GM08714 (cell line): ENCODE measurements at regions not wholly inside any gene's neighbourhood (a gene's known extent, or its start where the extent isn't known, plus 50 kb on each side); places are given as distances from the start of the nearest gene placed in this dataset.

ENCODE experiments used
- H3K4me3 ChIP-seq: fragments of 200-500 bp; sonication (Bioruptor generic); 2 replicates; pipeline ENCODE4 v1.5.1; 2014; ENCODE audit warnings: mild to moderate bottlenecking, low read length, inconsistent platforms
- ZNF274 ChIP-seq: IDR thresholded peaks from 2 replicates; pipeline ENCODE4 v1.6.1; 2012; ENCODE audit warnings: mild to moderate bottlenecking, low read depth, low read length

GRCh38 chr2:144695657-144696056 is 175.7 kb upstream of the ZEB2 start:
- TF ChIP-seq ZNF274: no peak
- no peak overlapping the region for H3K4me3 ChIP-seq

GRCh38 chr2:144694456-144694855 is 174.5 kb upstream of the ZEB2 start:
- TF ChIP-seq ZNF274: no peak
- H3K4me3 ChIP-seq: no peak overlapping the region

GRCh38 chr2:144693179-144693578 is 173.3 kb upstream of the ZEB2 start:
- TF ChIP-seq ZNF274: no peak
- no peak overlapping the region for H3K4me3 ChIP-seq

GRCh38 chr2:144692661-144693060 is 172.7 kb upstream of the ZEB2 start:
- TF ChIP-seq ZNF274: no peak

GRCh38 chr2:144690771-144691170 is 170.9 kb upstream of the ZEB2 start:
- TF ChIP-seq ZNF274: no peak
- H3K4me3 ChIP-seq: no peak overlapping the region

More at GRCh38 chr2:144692661-144693060, 172.7 kb upstream of the ZEB2 start:
- H3K4me3 ChIP-seq: no peak overlapping the region

GRCh38 chr2:144686518-144687215 is 166.7 kb upstream of the ZEB2 start:
- H3K4me3 ChIP-seq: no peak overlapping the region
- no peak for TF ChIP-seq ZNF274

GRCh38 chr2:144683966-144684365 is 164.0 kb upstream of the ZEB2 start:
- TF ChIP-seq ZNF274: no peak
- H3K4me3 ChIP-seq: no peak overlapping the region

- H3K4me3 ChIP-seq: no peak overlapping the region
- TF ChIP-seq ZNF274: no peak
Observed at GRCh38 chr2:144683107-144683753, 163.3 kb upstream of the ZEB2 start.

GRCh38 chr2:144682248-144682647 is 162.3 kb upstream of the ZEB2 start:
- no peak for TF ChIP-seq ZNF274
- H3K4me3 ChIP-seq: no peak overlapping the region

GRCh38 chr2:144681389-144681788 is 161.5 kb upstream of the ZEB2 start:
- TF ChIP-seq ZNF274: no peak

GRCh38 chr2:144679942-144680341 is 160.0 kb upstream of the ZEB2 start:
- H3K4me3 ChIP-seq: no peak overlapping the region
- TF ChIP-seq ZNF274: no peak

More at GRCh38 chr2:144681389-144681788, 161.5 kb upstream of the ZEB2 start:
- H3K4me3 ChIP-seq: no peak overlapping the region

- no peak for TF ChIP-seq ZNF274
Observed at GRCh38 chr2:144678736-144679135, 158.8 kb upstream of the ZEB2 start.

GRCh38 chr2:144675731-144676130 is 155.8 kb upstream of the ZEB2 start:
- no peak for TF ChIP-seq ZNF274
- no peak overlapping the region for H3K4me3 ChIP-seq

More at GRCh38 chr2:144678736-144679135, 158.8 kb upstream of the ZEB2 start:
- H3K4me3 ChIP-seq: no peak overlapping the region

GRCh38 chr2:144675331-144675730 is 155.4 kb upstream of the ZEB2 start:
- no peak for TF ChIP-seq ZNF274
- H3K4me3 ChIP-seq: no peak overlapping the region

GRCh38 chr2:144674071-144674470 is 154.2 kb upstream of the ZEB2 start:
- H3K4me3 ChIP-seq: no peak overlapping the region
- no peak for TF ChIP-seq ZNF274

- TF ChIP-seq ZNF274: no peak
- no peak overlapping the region for H3K4me3 ChIP-seq
Observed at GRCh38 chr2:144673456-144673855, 153.5 kb upstream of the ZEB2 start.
